K562 (cell line): ENCODE measurements at regions not wholly inside any gene's neighbourhood (a gene's known extent, or its start where the extent isn't known, plus 50 kb on each side); places are given as distances from the start of the nearest gene placed in this dataset.

Source experiments
- EHMT2 ChIP-seq: fragments of 450-650 bp; IDR thresholded peaks from 2 replicates; pipeline ENCODE4 v1.6.1; 2018; ENCODE audit warnings: antibody characterized with exemption
- ESRRA ChIP-seq: fragments of 450-650 bp; IDR thresholded peaks from 2 replicates; pipeline ENCODE4 v1.6.1; 2014; ENCODE audit warnings: low read depth, mild to moderate bottlenecking, moderate library complexity, borderline replicate concordance
- FOXK2 ChIP-seq, 2 experiments: fragments of 450-650 bp; IDR thresholded peaks in 1 of 2; conservative IDR thresholded peaks in 1 of 2; 2 replicates each; pipeline ENCODE4 v1.6.1; 2016; ENCODE audit warnings: low read depth in 2 of 2, mild to moderate bottlenecking in 1 of 2
- MAFK ChIP-seq: IDR thresholded peaks from 2 replicates; pipeline ENCODE4 v1.6.1; 2011; ENCODE audit warnings: low read length, improper control_type of control experiment
- MAX ChIP-seq: sonication (generic); formaldehyde crosslinking; IDR thresholded peaks from 2 replicates; pipeline ENCODE4 v1.9.0; 2022; ENCODE audit warnings: mild to moderate bottlenecking, missing genetic modification reagents
- TF ChIP-seq, protein P1 (sequence below), 3 experiments: IDR thresholded peaks in 2 of 3; conservative IDR thresholded peaks in 1 of 3; 2 replicates each; pipeline ENCODE4 v1.5.1; 2011 to 2012; ENCODE audit warnings: low read length in 3 of 3, mild to moderate bottlenecking in 3 of 3, control low read depth in 2 of 3, improper control_type of control experiment in 1 of 3, inconsistent platforms in 1 of 3, low read depth in 1 of 3, mixed read lengths in 1 of 3, moderate library complexity in 1 of 3; ENCODE audit not compliant: insufficient read depth in 2 of 3

- TF ChIP-seq MAX (no peak), ESRRA (no peak), EHMT2 (no peak), MAFK (no peak), FOXK2 (conservative IDR thresholded peaks at IDR 0.05 in 1 of 2, IDR thresholded peaks at IDR 0.05 in 1 of 2; ENCODE audit: low read depth in 2 of 2) (no peak)
- TF ChIP-seq, protein P1, sequence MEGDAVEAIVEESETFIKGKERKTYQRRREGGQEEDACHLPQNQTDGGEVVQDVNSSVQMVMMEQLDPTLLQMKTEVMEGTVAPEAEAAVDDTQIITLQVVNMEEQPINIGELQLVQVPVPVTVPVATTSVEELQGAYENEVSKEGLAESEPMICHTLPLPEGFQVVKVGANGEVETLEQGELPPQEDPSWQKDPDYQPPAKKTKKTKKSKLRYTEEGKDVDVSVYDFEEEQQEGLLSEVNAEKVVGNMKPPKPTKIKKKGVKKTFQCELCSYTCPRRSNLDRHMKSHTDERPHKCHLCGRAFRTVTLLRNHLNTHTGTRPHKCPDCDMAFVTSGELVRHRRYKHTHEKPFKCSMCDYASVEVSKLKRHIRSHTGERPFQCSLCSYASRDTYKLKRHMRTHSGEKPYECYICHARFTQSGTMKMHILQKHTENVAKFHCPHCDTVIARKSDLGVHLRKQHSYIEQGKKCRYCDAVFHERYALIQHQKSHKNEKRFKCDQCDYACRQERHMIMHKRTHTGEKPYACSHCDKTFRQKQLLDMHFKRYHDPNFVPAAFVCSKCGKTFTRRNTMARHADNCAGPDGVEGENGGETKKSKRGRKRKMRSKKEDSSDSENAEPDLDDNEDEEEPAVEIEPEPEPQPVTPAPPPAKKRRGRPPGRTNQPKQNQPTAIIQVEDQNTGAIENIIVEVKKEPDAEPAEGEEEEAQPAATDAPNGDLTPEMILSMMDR (IDR thresholded peaks at IDR 0.05 in 2 of 3, conservative IDR thresholded peaks at IDR 0.05 in 1 of 3; ENCODE audit: insufficient read depth in 2 of 3, low read depth in 1 of 3, low read length in 3 of 3) = no peak
These were observed 726.6 kb upstream of the POU3F2 start for GRCh38 chr6:98107801-98108200.
